GM23338 (cell line): ENCODE measurements at regions not wholly inside any gene's neighbourhood (a gene's known extent, or its start where the extent isn't known, plus 50 kb on each side); places are given as distances from the start of the nearest gene placed in this dataset.

Experiments used
- ATAC-seq: fragments of 200-7000 bp; cut with Tn5 transposase; 3 replicates; pipeline ENCODE4 v1.9.1; 2020
- DNase-seq: peaks from one replicate; pipeline ENCODE4 v3.0.0-alpha.2; 2015; ENCODE audit warnings: low spot score
- H2AFZ ChIP-seq: fragments of 200-600 bp; sonication (generic); 2 replicates; pipeline ENCODE4 v1.8.0; 2016; ENCODE audit warnings: antibody characterized with exemption, mild to moderate bottlenecking, moderate library complexity
- H3F3A ChIP-seq: fragments of 200-600 bp; sonication (generic); replicated peaks from 2 replicates; pipeline ENCODE4 v1.8.0; 2017; ENCODE audit warnings: antibody characterized with exemption, mixed run types, low read depth
- H3K27ac ChIP-seq: fragments of 200-600 bp; sonication (generic); 2 replicates; pipeline ENCODE4 v1.6.1; 2016; ENCODE audit warnings: low read depth
- H3K27me3 ChIP-seq: fragments of 200-600 bp; sonication (generic); 2 replicates; pipeline ENCODE4 v1.8.0; 2016; ENCODE audit warnings: mild to moderate bottlenecking, mixed run types, moderate library complexity; ENCODE audit not compliant: insufficient read depth
- H3K36me3 ChIP-seq: fragments of 200-600 bp; sonication (generic); 2 replicates; pipeline ENCODE4 v1.8.0; 2016; ENCODE audit warnings: mild to moderate bottlenecking; ENCODE audit not compliant: insufficient read depth
- H3K4me1 ChIP-seq: fragments of 200-600 bp; sonication (generic); 2 replicates; pipeline ENCODE4 v1.8.0; 2016; ENCODE audit warnings: mild to moderate bottlenecking, moderate library complexity; ENCODE audit not compliant: insufficient read depth
- H3K4me2 ChIP-seq: fragments of 200-600 bp; sonication (generic); 2 replicates; pipeline ENCODE4 v1.7.1; 2017; ENCODE audit warnings: mixed run types
- H3K4me3 ChIP-seq: fragments of 200-600 bp; sonication (generic); 2 replicates; pipeline ENCODE4 v1.6.1; 2016; ENCODE audit warnings: mixed run types
- H3K79me2 ChIP-seq: fragments of 200-600 bp; sonication (generic); replicated peaks from 2 replicates; pipeline ENCODE4 v1.8.0; 2017; ENCODE audit warnings: mild to moderate bottlenecking; ENCODE audit not compliant: insufficient read depth
- H3K9me2 ChIP-seq: fragments of 200-600 bp; sonication (generic); 2 replicates; pipeline ENCODE4 v1.8.0; 2017; ENCODE audit not compliant: insufficient read depth
- H4K20me1 ChIP-seq: fragments of 200-600 bp; sonication (generic); replicated peaks from 2 replicates; pipeline ENCODE4 v1.8.0; 2017; ENCODE audit warnings: mild to moderate bottlenecking; ENCODE audit not compliant: insufficient read depth
- H3K27ac Mint-ChIP-seq: 2 replicates; pipeline ENCODE4 v1.8.0; 2020; ENCODE audit warnings: inconsistent platforms, mild to moderate bottlenecking, moderate library complexity, mixed read lengths
- H3K27me3 Mint-ChIP-seq: 3 replicates; pipeline ENCODE4 v1.8.0; 2022; ENCODE audit warnings: low read depth, mild to moderate bottlenecking, moderate library complexity, mixed read lengths, inconsistent platforms; ENCODE audit not compliant: insufficient read depth, poor library complexity
- H3K36me3 Mint-ChIP-seq: 3 replicates; pipeline ENCODE4 v1.8.0; 2021; ENCODE audit warnings: low read depth, mild to moderate bottlenecking, inconsistent platforms, moderate library complexity, mixed read lengths
- H3K4me1 Mint-ChIP-seq: 3 replicates; pipeline ENCODE4 v1.8.0; 2020; ENCODE audit warnings: mild to moderate bottlenecking, inconsistent platforms, mixed read lengths
- H3K4me3 Mint-ChIP-seq: 3 replicates; pipeline ENCODE4 v1.8.0; 2021; ENCODE audit warnings: moderate library complexity, mild to moderate bottlenecking, inconsistent platforms, mixed read lengths
- H3K9me3 Mint-ChIP-seq: 3 replicates; pipeline ENCODE4 v1.8.0; 2020; ENCODE audit warnings: moderate library complexity, mild to moderate bottlenecking, inconsistent platforms, mixed read lengths
- EZH2phosphoT487 ChIP-seq: fragments of 200-600 bp; sonication (generic); IDR thresholded peaks from one replicate; pipeline ENCODE4 v1.8.1; 2018; ENCODE audit warnings: antibody characterized with exemption; ENCODE audit not compliant: unreplicated experiment
- JUNB ChIP-seq: IDR thresholded peaks from one replicate; pipeline ENCODE4 v1.6.1; 2016; ENCODE audit warnings: antibody characterized with exemption; ENCODE audit not compliant: unreplicated experiment
- POLR2AphosphoS5 ChIP-seq: IDR thresholded peaks from 2 replicates; pipeline ENCODE4 v1.6.1; 2016; ENCODE audit warnings: antibody characterized with exemption, low read depth
- ZNF114 ChIP-seq: fragments of 250-450 bp; sonication (Bioruptor Pico); IDR thresholded peaks from 2 replicates; pipeline ENCODE4 v1.5.0; 2020; ENCODE audit warnings: mild to moderate bottlenecking, moderate library complexity
- ZNF462 ChIP-seq: fragments of 250-450 bp; sonication (Bioruptor Pico); IDR thresholded peaks from 2 replicates; pipeline ENCODE4 v1.5.0; 2020; ENCODE audit warnings: mild to moderate bottlenecking, moderate library complexity

DNA sequence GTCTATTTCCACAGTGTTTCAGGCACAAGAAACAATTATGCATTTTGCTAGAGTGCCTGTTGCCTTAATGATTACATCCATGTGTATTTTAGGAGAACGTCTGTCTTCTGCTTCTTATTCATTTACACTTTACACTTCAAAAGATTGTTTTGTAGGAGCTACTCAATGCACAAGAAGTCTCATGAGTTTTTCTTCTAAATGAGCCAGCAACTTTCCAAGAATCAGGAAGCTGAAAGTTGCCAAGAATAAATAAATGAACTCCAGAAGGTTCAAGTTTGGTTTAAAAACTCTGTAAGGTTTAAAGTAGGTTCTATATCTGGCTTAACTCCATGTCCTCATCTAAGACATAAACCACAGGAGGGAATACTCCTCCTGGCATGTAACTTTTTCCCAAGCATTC, 103.8 kb upstream of the ADPGK start (continued):
- TF ChIP-seq JUNB (no peak), ZNF114 (CRISPR knock-in tag) (no peak), EZH2phosphoT487 (no peak), ZNF462 (no peak), POLR2AphosphoS5 (no peak)

- H3K36me3 ChIP-seq: no peaks in the 10 kb centered on the region
- H3K4me1 ChIP-seq: no peaks in the 10 kb centered on the region
- no peak overlapping the region for H2AFZ ChIP-seq
- ATAC-seq: no peak
- H3K27me3 Mint-ChIP-seq: peaks cover 6% of the 10 kb centered on the region
- no peaks in the 10 kb centered on the region for H3K4me1 Mint-ChIP-seq
- H3K4me2 ChIP-seq: no peak overlapping the region
- TF ChIP-seq POLR2AphosphoS5 (no peak), JUNB (no peak), ZNF114 (CRISPR knock-in tag) (no peak)
- 0 out of 2 replicates have a peak, but pooled peaks cover 5% of the 10 kb centered on the region for H3K9me2 ChIP-seq
- no peaks in the 10 kb centered on the region for H3F3A ChIP-seq
- H3K4me3 Mint-ChIP-seq: no peak overlapping the region
- no peak for DNase-seq
- peaks cover 8% of the 10 kb centered on the region; the same call in 1 of the 3 replicates for H3K9me3 Mint-ChIP-seq
- H4K20me1 ChIP-seq: no peaks in the 10 kb centered on the region
- H3K36me3 Mint-ChIP-seq: no peaks in the 10 kb centered on the region
- no peak overlapping the region for H3K4me3 ChIP-seq
- H3K27me3 ChIP-seq: no peaks in the 10 kb centered on the region
- H3K79me2 ChIP-seq: no peaks in the 10 kb centered on the region
- H3K27ac ChIP-seq: no peak overlapping the region
- H3K27ac Mint-ChIP-seq: no peak overlapping the region
These were observed 100.8 kb upstream of the ADPGK start for GRCh38 chr15:72884311-72884710.
